ENCODE measurements at regions not wholly inside any gene's neighbourhood (a gene's known extent, or its start where the extent isn't known, plus 50 kb on each side); places are given as distances from the start of the nearest gene placed in this dataset.

- H3K27ac ChIP-seq: no peak overlapping the region
- intact Hi-C loops (cut with DNase I; ENCODE audit: low total_unique reads): no loop called here
These were observed 1525.6 kb upstream of the PRR20A start for GRCh38 chr13:55615081-55615480.

GRCh38 chr13:55617241-55617640, 1523.5 kb upstream of the PRR20A start:
- 83 to 95% (median 91%) methylated on average over 3 of the region's 3 CpGs for WGBS, 5 donors
- intact Hi-C loops (cut with DNase I; ENCODE audit: low total_unique reads): no loop called here
- no peaks in the 10 kb centered on the region for H3K4me1 ChIP-seq
- TF ChIP-seq POLR2AphosphoS5 (IDR thresholded peaks at IDR 0.05) (no peak), CTCF (IDR thresholded peaks at IDR 0.05 in 8 of 11, conservative IDR thresholded peaks at IDR 0.05 in 3 of 11) (no peak), POLR2A (IDR thresholded peaks at IDR 0.05) (no peak)
- H3K9me3 ChIP-seq: peaks cover 0 to 16% (median under 1%) of the 10 kb centered on the region in 8 donors
- no peak overlapping the region for H3K27ac ChIP-seq
- DNase-seq: no peak
- no peak overlapping the region for H3K4me3 ChIP-seq
- no peaks in the 10 kb centered on the region for H3K27me3 ChIP-seq (replicated peaks in 1 of 7)
- no peaks in the 10 kb centered on the region for H3K36me3 ChIP-seq

More at GRCh38 chr13:55615081-55615480, 1525.6 kb upstream of the PRR20A start:
- 66 to 90% (median 82%) methylated on average over 1 of the region's 1 CpG for WGBS, 5 donors
- no peaks in the 10 kb centered on the region for H3K36me3 ChIP-seq
- no peaks in the 10 kb centered on the region for H3K4me1 ChIP-seq
- no peak for DNase-seq
- peaks cover 0 to 24% (median 0%) of the 10 kb centered on the region in 8 donors for H3K9me3 ChIP-seq
- no peaks in the 10 kb centered on the region for H3K27me3 ChIP-seq (replicated peaks in 1 of 7)
- no peak overlapping the region for H3K4me3 ChIP-seq
- TF ChIP-seq CTCF (IDR thresholded peaks at IDR 0.05 in 8 of 11, conservative IDR thresholded peaks at IDR 0.05 in 3 of 11): no peak
- no peak for TF ChIP-seq POLR2AphosphoS5 (IDR thresholded peaks at IDR 0.05)
- no peak for TF ChIP-seq POLR2A (IDR thresholded peaks at IDR 0.05)

GRCh38 chr13:55627221-55627620, 1513.5 kb upstream of the PRR20A start:
- no peaks in the 10 kb centered on the region for H3K36me3 ChIP-seq
- TF ChIP-seq POLR2AphosphoS5 (IDR thresholded peaks at IDR 0.05) (no peak), POLR2A (IDR thresholded peaks at IDR 0.05) (no peak), CTCF (IDR thresholded peaks at IDR 0.05 in 8 of 11, conservative IDR thresholded peaks at IDR 0.05 in 3 of 11) (no peak)
- H3K27me3 ChIP-seq (replicated peaks in 1 of 7): no peaks in the 10 kb centered on the region
- H3K9me3 ChIP-seq: peaks cover 0 to 70% (median 41%) of the 10 kb centered on the region in 8 donors
- no peak overlapping the region for H3K4me3 ChIP-seq
- H3K4me1 ChIP-seq: no peaks in the 10 kb centered on the region
- no peak overlapping the region for H3K27ac ChIP-seq
- intact Hi-C loops (cut with DNase I; ENCODE audit: low total_unique reads): no loop called here
- DNase-seq: no peak
- 52 to 69% (median 60%) methylated on average over 2 of the region's 2 CpGs for WGBS, 5 donors

- no peak overlapping the region for H3K4me3 ChIP-seq
- H3K4me1 ChIP-seq: no peaks in the 10 kb centered on the region
- H3K27ac ChIP-seq: no peak overlapping the region
- no peak for TF ChIP-seq POLR2AphosphoS5 (IDR thresholded peaks at IDR 0.05)
- TF ChIP-seq POLR2A (IDR thresholded peaks at IDR 0.05): no peak
- TF ChIP-seq CTCF (IDR thresholded peaks at IDR 0.05 in 8 of 11, conservative IDR thresholded peaks at IDR 0.05 in 3 of 11): no peak
- peaks cover under 1 to 58% (median 43%) of the 10 kb centered on the region in 8 donors for H3K9me3 ChIP-seq
- no peak for DNase-seq
- no peaks in the 10 kb centered on the region for H3K27me3 ChIP-seq (replicated peaks in 1 of 7)
- intact Hi-C loops (cut with DNase I; ENCODE audit: low total_unique reads): no loop called here
- H3K36me3 ChIP-seq: no peaks in the 10 kb centered on the region
These were observed 1508.3 kb upstream of the PRR20A start for GRCh38 chr13:55632402-55632801.

Measured in spleen (tissue), 11 donors.